GM23338 (cell line): ENCODE measurements at regions not wholly inside any gene's neighbourhood (a gene's known extent, or its start where the extent isn't known, plus 50 kb on each side); places are given as distances from the start of the nearest gene placed in this dataset.
A peak's percentile ranks its signal among the peaks of the same experiment; 100 is the strongest.

Experiments used
- ATAC-seq: fragments of 200-7000 bp; cut with Tn5 transposase; 3 replicates; pipeline ENCODE4 v1.9.1; 2020
- DNase-seq: peaks from one replicate; pipeline ENCODE4 v3.0.0-alpha.2; 2015; ENCODE audit warnings: low spot score
- H2AFZ ChIP-seq: fragments of 200-600 bp; sonication (generic); 2 replicates; pipeline ENCODE4 v1.8.0; 2016; ENCODE audit warnings: antibody characterized with exemption, mild to moderate bottlenecking, moderate library complexity
- H3F3A ChIP-seq: fragments of 200-600 bp; sonication (generic); replicated peaks from 2 replicates; pipeline ENCODE4 v1.8.0; 2017; ENCODE audit warnings: antibody characterized with exemption, mixed run types, low read depth
- H3K27ac ChIP-seq: fragments of 200-600 bp; sonication (generic); 2 replicates; pipeline ENCODE4 v1.6.1; 2016; ENCODE audit warnings: low read depth
- H3K27me3 ChIP-seq: fragments of 200-600 bp; sonication (generic); 2 replicates; pipeline ENCODE4 v1.8.0; 2016; ENCODE audit warnings: mild to moderate bottlenecking, mixed run types, moderate library complexity; ENCODE audit not compliant: insufficient read depth
- H3K36me3 ChIP-seq: fragments of 200-600 bp; sonication (generic); 2 replicates; pipeline ENCODE4 v1.8.0; 2016; ENCODE audit warnings: mild to moderate bottlenecking; ENCODE audit not compliant: insufficient read depth
- H3K4me1 ChIP-seq: fragments of 200-600 bp; sonication (generic); 2 replicates; pipeline ENCODE4 v1.8.0; 2016; ENCODE audit warnings: mild to moderate bottlenecking, moderate library complexity; ENCODE audit not compliant: insufficient read depth
- H3K4me2 ChIP-seq: fragments of 200-600 bp; sonication (generic); 2 replicates; pipeline ENCODE4 v1.7.1; 2017; ENCODE audit warnings: mixed run types
- H3K4me3 ChIP-seq: fragments of 200-600 bp; sonication (generic); 2 replicates; pipeline ENCODE4 v1.6.1; 2016; ENCODE audit warnings: mixed run types
- H3K79me2 ChIP-seq: fragments of 200-600 bp; sonication (generic); replicated peaks from 2 replicates; pipeline ENCODE4 v1.8.0; 2017; ENCODE audit warnings: mild to moderate bottlenecking; ENCODE audit not compliant: insufficient read depth
- H3K9me2 ChIP-seq: fragments of 200-600 bp; sonication (generic); 2 replicates; pipeline ENCODE4 v1.8.0; 2017; ENCODE audit not compliant: insufficient read depth
- H4K20me1 ChIP-seq: fragments of 200-600 bp; sonication (generic); replicated peaks from 2 replicates; pipeline ENCODE4 v1.8.0; 2017; ENCODE audit warnings: mild to moderate bottlenecking; ENCODE audit not compliant: insufficient read depth
- H3K27ac Mint-ChIP-seq: 2 replicates; pipeline ENCODE4 v1.8.0; 2020; ENCODE audit warnings: inconsistent platforms, mild to moderate bottlenecking, moderate library complexity, mixed read lengths
- H3K27me3 Mint-ChIP-seq: 3 replicates; pipeline ENCODE4 v1.8.0; 2022; ENCODE audit warnings: low read depth, mild to moderate bottlenecking, moderate library complexity, mixed read lengths, inconsistent platforms; ENCODE audit not compliant: insufficient read depth, poor library complexity
- H3K36me3 Mint-ChIP-seq: 3 replicates; pipeline ENCODE4 v1.8.0; 2021; ENCODE audit warnings: low read depth, mild to moderate bottlenecking, inconsistent platforms, moderate library complexity, mixed read lengths
- H3K4me1 Mint-ChIP-seq: 3 replicates; pipeline ENCODE4 v1.8.0; 2020; ENCODE audit warnings: mild to moderate bottlenecking, inconsistent platforms, mixed read lengths
- H3K4me3 Mint-ChIP-seq: 3 replicates; pipeline ENCODE4 v1.8.0; 2021; ENCODE audit warnings: moderate library complexity, mild to moderate bottlenecking, inconsistent platforms, mixed read lengths
- H3K9me3 Mint-ChIP-seq: 3 replicates; pipeline ENCODE4 v1.8.0; 2020; ENCODE audit warnings: moderate library complexity, mild to moderate bottlenecking, inconsistent platforms, mixed read lengths
- CREB1 ChIP-seq: fragments of 250-450 bp; sonication (Bioruptor Pico); IDR thresholded peaks from 2 replicates; pipeline ENCODE4 v1.5.0; 2020; ENCODE audit warnings: low read depth, mild to moderate bottlenecking, moderate library complexity
- CTCF ChIP-seq, 2 experiments: fragments of 200-600 bp in 1 of 2; sonication (generic) in 1 of 2; conservative IDR thresholded peaks; 2 replicates each; pipeline versions ENCODE4 v1.5.1 to v1.6.1; 2016 to 2017; ENCODE audit warnings: antibody characterized with exemption in 2 of 2, low read depth in 2 of 2, mild to moderate bottlenecking in 2 of 2, moderate library complexity in 1 of 2
- ETS1 ChIP-seq: IDR thresholded peaks from 2 replicates; pipeline ENCODE4 v1.6.1; 2016; ENCODE audit warnings: antibody characterized with exemption
- EZH2 ChIP-seq: fragments of 200-600 bp; sonication (generic); IDR thresholded peaks from one replicate; pipeline ENCODE4 v1.8.0; 2017; ENCODE audit warnings: antibody characterized with exemption, mild to moderate bottlenecking, low read depth; ENCODE audit not compliant: unreplicated experiment
- EZH2phosphoT487 ChIP-seq: fragments of 200-600 bp; sonication (generic); IDR thresholded peaks from one replicate; pipeline ENCODE4 v1.8.1; 2018; ENCODE audit warnings: antibody characterized with exemption; ENCODE audit not compliant: unreplicated experiment
- NANOG ChIP-seq: IDR thresholded peaks from 2 replicates; pipeline ENCODE4 v1.6.1; 2016; ENCODE audit warnings: antibody characterized with exemption, borderline replicate concordance
- STAT1 ChIP-seq: IDR thresholded peaks from one replicate; pipeline ENCODE4 v1.6.1; 2016; ENCODE audit warnings: antibody characterized with exemption; ENCODE audit not compliant: unreplicated experiment

GRCh38 chr5:24103451-24104023, 541.2 kb downstream of the CDH10 start (continued):
- no peak for TF ChIP-seq ETS1
- no peak for TF ChIP-seq CREB1 (CRISPR knock-in tag)
- TF ChIP-seq EZH2: no peak
- TF ChIP-seq CTCF (conservative IDR thresholded peaks at IDR 0.05; ENCODE audit: low read depth in 2 of 2): no peak
- no peak for TF ChIP-seq NANOG
- TF ChIP-seq STAT1: no peak

GRCh38 chr5:24110004-24110615, 534.7 kb downstream of the CDH10 start:
- no peaks in the 10 kb centered on the region for H4K20me1 ChIP-seq
- no peaks in the 10 kb centered on the region for H3F3A ChIP-seq
- TF ChIP-seq CTCF (conservative IDR thresholded peaks at IDR 0.05; ENCODE audit: low read depth in 2 of 2) (peak; percentile 71 to 74), EZH2phosphoT487 (no peak)
- H3K79me2 ChIP-seq: no peaks in the 10 kb centered on the region
- H3K36me3 ChIP-seq: no peaks in the 10 kb centered on the region
- no peaks in the 10 kb centered on the region for H3K4me1 ChIP-seq
- Mint-ChIP-seq H3K4me3 (no peak overlapping the region), H3K9me3 (peaks cover 6% of the 10 kb centered on the region), H3K4me1 (no peaks in the 10 kb centered on the region), H3K27ac (no peak overlapping the region), H3K36me3 (peaks cover 4% of the 10 kb centered on the region; the same call in 1 of the 3 replicates), H3K27me3 (no peaks in the 10 kb centered on the region)
- H3K27me3 ChIP-seq: no peaks in the 10 kb centered on the region
- DNase-seq (peak; percentile 45), ATAC-seq (no peak)
- H3K27ac ChIP-seq: no peak overlapping the region
- H3K9me2 ChIP-seq: no peaks in the 10 kb centered on the region
- H3K4me3 ChIP-seq: no peak overlapping the region
- no peak overlapping the region for H2AFZ ChIP-seq
- no peak overlapping the region for H3K4me2 ChIP-seq

- H3K36me3 ChIP-seq: no peaks in the 10 kb centered on the region
- no peaks in the 10 kb centered on the region for H3K9me2 ChIP-seq
- H4K20me1 ChIP-seq: no peaks in the 10 kb centered on the region
- H3K27me3 ChIP-seq: no peaks in the 10 kb centered on the region
- TF ChIP-seq CTCF (conservative IDR thresholded peaks at IDR 0.05; ENCODE audit: low read depth in 2 of 2): no peak
- TF ChIP-seq STAT1: no peak
- no peak for TF ChIP-seq EZH2
- H3K4me3 ChIP-seq: no peak overlapping the region
- Mint-ChIP-seq H3K27ac (no peak overlapping the region), H3K36me3 (0 out of 3 replicates have a peak, but pooled peaks cover 3% of the 10 kb centered on the region), H3K4me3 (no peak overlapping the region), H3K9me3 (no peaks in the 10 kb centered on the region; the same call in 2 of the 3 replicates), H3K27me3 (no peaks in the 10 kb centered on the region), H3K4me1 (no peaks in the 10 kb centered on the region)
- H3K4me2 ChIP-seq: no peak overlapping the region
- no peak for DNase-seq
- ATAC-seq: no peak
- H3F3A ChIP-seq: no peaks in the 10 kb centered on the region
- H3K4me1 ChIP-seq: no peaks in the 10 kb centered on the region
- H3K79me2 ChIP-seq: no peaks in the 10 kb centered on the region
- H2AFZ ChIP-seq: no peak overlapping the region
- no peak overlapping the region for H3K27ac ChIP-seq
Observed at GRCh38 chr5:24112420-24112819, 532.4 kb downstream of the CDH10 start.
